Muscle of leg (tissue), 3 donors: ENCODE measurements at regions not wholly inside any gene's neighbourhood (a gene's known extent, or its start where the extent isn't known, plus 50 kb on each side); places are given as distances from the start of the nearest gene placed in this dataset.
"Not testable (repeated sequence)": the region's sequence is repeated elsewhere in the genome, so short reads cannot be mapped to it uniquely, and the experiment has no call there.

Source experiments
- DNase-seq: peaks from one replicate; pipeline ENCODE4 v3.0.0; 2013
- H3K27ac ChIP-seq: one replicate; pipeline ENCODE4 v1.5.1; 2013; ENCODE audit warnings: mild to moderate bottlenecking, low read length, control low read depth
- H3K27me3 ChIP-seq: one replicate; pipeline ENCODE4 v1.6.1; 2013; ENCODE audit warnings: low read length; ENCODE audit not compliant: control insufficient read depth, insufficient read depth
- H3K36me3 ChIP-seq: one replicate; pipeline ENCODE4 v1.6.1; 2013; ENCODE audit warnings: low read length; ENCODE audit not compliant: control insufficient read depth, insufficient read depth
- H3K4me1 ChIP-seq: one replicate; pipeline ENCODE4 v1.6.1; 2013; ENCODE audit warnings: low read length; ENCODE audit not compliant: control insufficient read depth, insufficient read depth
- H3K4me3 ChIP-seq: one replicate; pipeline ENCODE4 v1.5.1; 2013; ENCODE audit warnings: low read length, control low read depth
- H3K9me3 ChIP-seq: replicated peaks from 2 replicates; pipeline ENCODE4 v1.6.1; 2013; ENCODE audit warnings: low read depth, low read length; ENCODE audit not compliant: control insufficient read depth
- WGBS: methylation state at CpG from one replicate; pipeline ENCODE4 v1.1.5; 2013; ENCODE audit warnings: missing lambda C conversion rate; ENCODE audit not compliant: insufficient coverage; 5-methylcytosine and 5-hydroxymethylcytosine counted together

DNA sequence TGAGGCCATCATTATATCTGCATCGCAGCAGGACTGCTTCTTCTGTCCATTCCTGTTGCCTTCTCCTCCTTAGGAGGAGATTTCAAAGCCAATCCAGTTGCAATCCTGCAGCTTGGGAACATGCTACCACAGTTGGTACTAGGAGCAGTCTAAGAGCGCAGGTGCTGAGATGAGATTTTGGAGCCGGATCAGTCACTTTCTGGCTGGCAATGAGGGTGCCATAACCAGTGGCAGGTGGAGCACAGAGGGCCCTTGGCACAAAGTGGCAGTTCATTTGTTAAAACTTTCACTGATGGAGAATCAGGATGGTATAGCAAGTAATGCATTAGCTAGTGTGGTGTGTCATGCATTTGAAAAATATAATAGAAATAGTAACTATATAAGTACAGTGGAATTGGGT lies 173.7 kb upstream of the ATP5MC3 start:
- Histone ChIP-seq H3K4me3 (no peak overlapping the region), H3K36me3 (no peaks in the 10 kb centered on the region), H3K27ac (no peak overlapping the region), H3K4me1 (no peaks in the 10 kb centered on the region), H3K9me3 (no peaks in the 10 kb centered on the region), H3K27me3 (peaks cover 2% of the 10 kb centered on the region)
- 100% methylated on average over 3 of the region's 3 CpGs for WGBS
- no peak for DNase-seq

DNA sequence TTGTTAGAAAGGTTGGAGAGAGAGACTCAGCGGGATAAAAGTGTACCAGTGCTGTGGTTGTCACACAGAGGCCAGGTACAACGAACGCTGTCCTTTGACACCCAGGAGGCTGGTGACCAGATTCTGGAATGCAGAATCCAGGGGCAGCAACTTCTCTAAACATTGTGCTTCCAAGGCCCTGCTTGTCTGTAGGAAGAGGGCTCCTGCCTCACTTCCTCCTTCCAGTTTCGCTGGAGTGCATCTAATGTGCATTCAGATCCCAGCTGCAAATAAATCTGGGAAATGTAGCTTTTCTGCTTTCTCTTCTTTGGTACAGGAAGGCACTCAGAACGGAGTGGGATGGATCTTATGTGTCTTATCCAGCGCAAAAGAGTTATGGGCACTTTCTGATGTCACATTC lies 171.8 kb upstream of the ATP5MC3 start:
- no peaks in the 10 kb centered on the region for H3K36me3 ChIP-seq
- 57% methylated on average over 5 of the region's 6 CpGs for WGBS
- no peak overlapping the region for H3K4me3 ChIP-seq
- no peaks in the 10 kb centered on the region for H3K4me1 ChIP-seq
- no peaks in the 10 kb centered on the region for H3K27me3 ChIP-seq
- no peaks in the 10 kb centered on the region for H3K9me3 ChIP-seq
- peak; percentile 37 for DNase-seq
- H3K27ac ChIP-seq, result no peak overlapping the region

DNA sequence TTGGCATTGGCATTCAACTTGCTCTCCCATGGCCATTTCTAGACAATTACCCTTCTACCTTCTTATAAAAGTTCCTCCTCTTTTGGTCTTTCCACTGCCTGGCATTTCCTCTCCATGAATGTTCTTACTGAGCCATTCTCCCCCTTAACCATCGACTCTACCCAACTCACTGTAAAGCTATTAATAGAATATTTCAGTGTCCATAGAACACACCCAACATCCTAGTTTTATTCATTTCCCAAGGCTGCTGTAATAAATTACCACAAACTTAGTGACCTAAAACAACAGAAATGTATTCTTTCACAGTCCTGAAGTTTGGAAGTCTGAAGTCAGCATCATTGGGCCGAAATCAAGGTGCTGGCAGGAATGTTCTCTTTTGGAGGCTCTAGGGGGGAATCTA lies 170.0 kb upstream of the ATP5MC3 start:
- H3K27me3 ChIP-seq, result no peaks in the 10 kb centered on the region
- no CpG with 5 or more reads among the region's 2 CpGs for WGBS
- no peaks in the 10 kb centered on the region for H3K36me3 ChIP-seq
- H3K4me1 ChIP-seq, result no peaks in the 10 kb centered on the region
- no peaks in the 10 kb centered on the region for H3K9me3 ChIP-seq
- no peak overlapping the region for H3K27ac ChIP-seq
- H3K4me3 ChIP-seq, result no peak overlapping the region
- DNase-seq, result no peak

DNA sequence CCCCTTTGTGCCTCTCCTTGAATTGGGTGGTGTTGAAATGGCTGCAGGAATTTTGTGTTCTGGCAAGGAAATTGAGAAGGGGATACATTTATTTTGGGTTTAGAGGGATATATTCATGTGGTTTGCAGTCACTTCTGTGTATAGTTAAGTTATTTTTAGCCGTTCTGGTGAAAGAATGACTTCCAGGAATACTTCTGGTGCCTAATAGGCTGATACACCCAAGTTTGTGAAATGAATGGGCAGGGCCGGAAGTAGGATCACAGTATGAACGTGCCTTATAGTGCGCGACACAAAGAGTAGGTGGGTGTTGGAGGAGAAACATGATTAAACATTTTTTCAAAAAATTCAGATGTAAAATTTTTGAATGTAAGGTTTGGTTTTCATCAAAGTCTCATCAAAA lies 168.6 kb upstream of the ATP5MC3 start:
- Histone ChIP-seq H3K36me3 (no peaks in the 10 kb centered on the region), H3K27ac (no peak overlapping the region), H3K9me3 (no peaks in the 10 kb centered on the region), H3K4me3 (no peak overlapping the region), H3K4me1 (no peaks in the 10 kb centered on the region), H3K27me3 (no peaks in the 10 kb centered on the region)
- WGBS, result 46% methylated on average over 2 of the region's 5 CpGs
- DNase-seq, result no peak

DNA sequence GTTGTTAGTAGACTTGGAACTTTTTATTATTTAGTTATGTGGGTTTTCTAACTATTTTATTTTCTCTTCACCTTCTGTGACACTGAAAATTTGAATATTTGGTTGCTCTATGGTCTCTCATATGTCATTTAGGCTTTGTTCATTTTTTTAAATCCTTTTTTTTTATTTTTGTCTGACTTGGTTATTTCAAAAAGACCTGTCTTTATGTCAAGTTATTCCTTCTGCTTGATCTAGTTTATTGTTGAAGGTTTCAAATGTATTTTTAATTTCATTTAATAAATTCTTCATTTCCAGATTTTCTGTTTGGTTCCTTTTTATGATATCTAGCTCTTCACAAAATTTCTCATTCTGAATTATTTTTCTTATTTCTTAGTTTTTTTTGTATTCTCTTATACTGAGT lies 160.6 kb upstream of the ATP5MC3 start:
- Histone ChIP-seq H3K9me3 (peaks cover 9% of the 10 kb centered on the region), H3K27ac (no peak overlapping the region), H3K4me1 (no peaks in the 10 kb centered on the region), H3K27me3 (no peaks in the 10 kb centered on the region), H3K4me3 (no peak overlapping the region), H3K36me3 (no peaks in the 10 kb centered on the region)
- no peak for DNase-seq

DNA sequence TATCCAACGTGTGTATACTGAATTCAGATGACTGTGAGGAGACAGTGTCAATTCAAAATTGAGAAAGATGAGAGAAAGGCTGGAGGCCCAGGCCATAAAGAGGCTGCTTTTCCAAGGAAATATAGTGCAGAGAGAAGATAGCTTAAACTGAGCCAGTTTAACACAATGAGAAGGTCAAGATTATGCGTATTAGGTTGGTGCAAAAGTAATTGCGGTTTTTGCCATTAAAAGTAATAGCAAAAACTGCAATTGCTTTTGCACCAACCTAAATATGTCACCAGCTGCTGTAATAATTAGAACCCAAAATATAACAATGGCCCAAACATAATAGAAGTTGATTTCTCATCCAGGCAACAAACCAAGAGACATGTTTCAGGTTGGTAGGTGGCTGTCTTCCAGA lies 148.7 kb upstream of the ATP5MC3 start:
- Histone ChIP-seq H3K4me3 (no peak overlapping the region), H3K27ac (no peak overlapping the region), H3K36me3 (no peaks in the 10 kb centered on the region), H3K9me3 (peaks cover 4% of the 10 kb centered on the region), H3K27me3 (no peaks in the 10 kb centered on the region), H3K4me1 (no peaks in the 10 kb centered on the region)
- no peak for DNase-seq
- whole genome bisulfite sequencing, result 73% methylated on average over 1 of the region's 3 CpGs

DNA sequence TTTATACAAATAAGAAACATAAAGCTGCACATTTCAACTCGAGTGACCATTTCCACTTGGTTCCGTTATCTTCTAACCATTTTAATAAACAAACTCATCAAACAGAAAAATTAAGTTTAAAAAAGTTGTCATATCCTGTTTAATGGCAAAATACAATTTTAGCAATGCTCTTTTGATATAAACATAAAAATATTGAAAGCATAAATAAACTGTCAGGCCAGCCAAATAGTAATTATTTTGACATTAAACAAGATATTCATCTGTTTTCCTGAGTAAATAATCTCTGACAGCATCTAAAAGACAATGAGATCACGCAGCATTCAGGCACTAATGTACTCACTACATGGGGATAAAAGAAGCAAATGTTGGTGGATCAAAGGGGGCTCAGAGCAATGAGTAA lies 145.3 kb upstream of the ATP5MC3 start:
- Histone ChIP-seq H3K36me3 (no peaks in the 10 kb centered on the region), H3K27me3 (no peaks in the 10 kb centered on the region), H3K27ac (no peak overlapping the region), H3K9me3 (peaks cover 4% of the 10 kb centered on the region), H3K4me3 (no peak overlapping the region), H3K4me1 (no peaks in the 10 kb centered on the region)
- no CpG with 5 or more reads among the region's 3 CpGs for WGBS
- no peak for DNase-seq

DNA sequence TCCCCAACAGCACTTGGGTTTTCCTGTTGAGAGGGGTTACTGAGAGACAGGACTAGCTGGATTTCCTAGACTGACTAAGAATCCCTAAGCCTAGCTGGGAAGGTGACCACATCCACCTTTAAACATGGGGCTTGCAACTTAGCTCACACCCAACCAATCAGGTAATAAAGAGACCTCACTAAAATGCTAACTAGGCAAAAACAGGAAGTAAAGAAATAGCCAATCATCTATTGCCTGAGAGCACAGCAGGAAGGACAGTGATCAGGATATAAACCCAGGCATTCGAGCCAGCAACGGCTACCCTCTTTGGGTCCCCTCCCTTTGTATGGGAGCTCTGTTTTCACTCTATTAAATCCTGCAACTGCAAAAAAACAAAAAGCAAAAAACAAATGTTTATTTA lies 144.7 kb upstream of the ATP5MC3 start:
- WGBS, result no CpG with 5 or more reads among the region's 2 CpGs

DNA sequence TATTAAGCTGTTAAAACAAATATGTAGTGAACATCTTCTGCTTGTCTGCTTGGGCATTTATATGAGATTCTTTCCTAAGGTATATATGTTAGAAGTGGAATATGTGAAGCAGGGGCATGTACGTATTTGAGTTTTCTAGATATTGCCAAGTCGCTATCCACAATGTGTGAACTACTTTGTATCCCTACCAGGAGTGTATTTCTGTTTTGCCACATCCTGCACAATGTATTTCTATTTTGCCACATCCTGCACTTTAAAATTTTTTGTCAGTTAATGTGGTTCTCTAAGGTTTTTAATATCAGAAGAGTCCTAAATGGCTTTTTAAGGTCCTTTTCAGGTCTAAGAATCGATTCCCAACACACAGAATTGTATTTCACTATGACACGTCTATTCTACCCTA lies 141.7 kb upstream of the ATP5MC3 start:
- Histone ChIP-seq H3K4me3 (no peak overlapping the region), H3K27ac (no peak overlapping the region), H3K36me3 (no peaks in the 10 kb centered on the region), H3K9me3 (peaks cover 4% of the 10 kb centered on the region), H3K4me1 (no peaks in the 10 kb centered on the region), H3K27me3 (no peaks in the 10 kb centered on the region)
- WGBS, result no CpG with 5 or more reads among the region's 4 CpGs
- no peak for DNase-seq

More for the DNA sequence above, 144.7 kb upstream of the ATP5MC3 start:
- not testable (repeated sequence) for H3K27me3 ChIP-seq, H3K4me3 ChIP-seq, H3K36me3 ChIP-seq, H3K9me3 ChIP-seq, H3K27ac ChIP-seq, DNase-seq, H3K4me1 ChIP-seq

DNA sequence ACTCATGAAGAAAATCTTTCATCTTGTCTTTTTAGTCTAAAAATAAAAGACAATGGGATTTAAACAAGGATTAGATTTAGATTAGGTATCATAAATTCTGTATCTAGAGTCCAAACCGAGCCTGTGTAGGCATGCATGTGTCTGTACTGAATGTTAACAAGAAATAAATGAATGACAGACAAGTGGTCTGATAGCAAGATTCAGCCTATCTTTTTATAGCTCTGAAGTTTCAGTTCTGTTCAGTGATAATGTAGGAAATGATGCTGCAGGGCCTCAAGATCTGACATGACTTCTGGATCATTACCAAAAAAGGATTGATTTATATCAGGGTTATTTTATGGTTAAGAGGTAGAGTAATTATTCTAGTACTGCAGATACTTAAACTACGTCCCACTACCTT lies 137.0 kb upstream of the ATP5MC3 start:
- Histone ChIP-seq H3K9me3 (no peaks in the 10 kb centered on the region), H3K27me3 (no peaks in the 10 kb centered on the region), H3K36me3 (no peaks in the 10 kb centered on the region), H3K4me3 (no peak overlapping the region), H3K4me1 (no peaks in the 10 kb centered on the region), H3K27ac (no peak overlapping the region)
- 44% methylated on average over 1 of the region's 2 CpGs for WGBS
- DNase-seq, result no peak

DNA sequence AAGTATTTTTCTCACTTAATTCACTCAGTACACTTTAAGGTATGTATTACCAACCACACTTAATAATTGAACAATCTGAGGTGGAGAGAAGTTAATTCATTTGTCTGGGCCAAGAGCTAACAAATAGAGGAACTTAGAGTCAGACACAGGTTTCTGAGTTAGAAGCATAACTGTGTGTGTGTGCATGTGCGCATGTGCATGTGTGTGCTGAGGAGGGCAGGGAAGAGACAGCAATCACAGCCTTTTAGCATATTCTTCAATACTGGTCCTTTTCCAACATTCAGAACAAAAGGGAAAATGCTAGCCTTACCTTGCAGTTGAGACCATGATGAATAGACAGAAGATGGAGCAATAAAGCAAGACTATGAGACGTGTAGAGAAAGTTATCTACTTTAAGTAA lies 136.2 kb upstream of the ATP5MC3 start:
- Histone ChIP-seq H3K27ac (no peak overlapping the region), H3K9me3 (no peaks in the 10 kb centered on the region), H3K36me3 (no peaks in the 10 kb centered on the region), H3K27me3 (no peaks in the 10 kb centered on the region), H3K4me1 (no peaks in the 10 kb centered on the region), H3K4me3 (no peak overlapping the region)
- no CpG with 5 or more reads among the region's 2 CpGs for WGBS
- DNase-seq, result no peak
